ENCODE measurements at regions not wholly inside any gene's neighbourhood (a gene's known extent, or its start where the extent isn't known, plus 50 kb on each side); places are given as distances from the start of the nearest gene placed in this dataset.

- 58% methylated on average over 2 of the region's 3 CpGs for WGBS (ENCODE audit: insufficient coverage)
- Mint-ChIP-seq H3K4me3 (no peak overlapping the region), H3K27ac (no peak overlapping the region), H3K9me3 (ENCODE audit: insufficient read depth) (no peaks in the 10 kb centered on the region), H3K4me1 (no peaks in the 10 kb centered on the region), H3K27me3 (no peaks in the 10 kb centered on the region)
- Histone ChIP-seq H3K4me2 (replicated peaks; ENCODE audit: low read depth, low read length, poor library complexity, severe bottlenecking) (no peak overlapping the region), H3K9me3 (ENCODE audit: control extremely low read depth in 1 of 3, control insufficient read depth in 2 of 3, insufficient read depth in 1 of 3, low read length in 2 of 3) (no peaks in the 10 kb centered on the region), H3K79me2 (ENCODE audit: control insufficient read depth, insufficient read depth, low read length) (no peaks in the 10 kb centered on the region), H3K27ac (ENCODE audit: low read length in 2 of 2) (no peak overlapping the region), H4K20me1 (ENCODE audit: control insufficient read depth, insufficient read depth, low read length, poor library complexity, severe bottlenecking) (no peaks in the 10 kb centered on the region), H3K27me3 (replicated peaks in 1 of 4; ENCODE audit: control extremely low read depth in 1 of 4, control insufficient read depth in 3 of 4, insufficient read depth in 4 of 4, low read length in 3 of 4) (no peaks in the 10 kb centered on the region), H2AFZ (ENCODE audit: insufficient read depth, low read depth, low read length, poor library complexity, severe bottlenecking) (peak overlapping the region; percentile 29), H3K4me1 (ENCODE audit: control insufficient read depth in 2 of 2, insufficient read depth in 2 of 2, low read length in 2 of 2) (peaks cover 19 to 20% of the 10 kb centered on the region in 2 donors), H3K9ac (ENCODE audit: low read length) (no peak overlapping the region), H3K4me3 (ENCODE audit: control extremely low read depth in 1 of 5, extremely low read depth in 1 of 5, insufficient read depth in 1 of 5, low read depth in 2 of 5, low read length in 4 of 5) (no peak overlapping the region), H3K36me3 (replicated peaks in 1 of 2; ENCODE audit: control extremely low read depth in 1 of 2, control insufficient read depth in 1 of 2, extremely low read depth in 1 of 2, insufficient read depth in 2 of 2, low read length in 1 of 2) (no peaks in the 10 kb centered on the region)
- DNase-seq, result no peak
- ChIA-PET CTCF (no interaction called here), POLR2A (no interaction called here)
- intact Hi-C loops (cut with micrococcal nuclease), result no loop called here
- no peak for ATAC-seq (ENCODE audit: low read depth)
- TF ChIP-seq EZH2 (IDR thresholded peaks at IDR 0.05; ENCODE audit: borderline replicate concordance, insufficient read depth, low read depth, low read length, poor library complexity, severe bottlenecking) (no peak), CTCF (IDR thresholded peaks at IDR 0.05) (no peak)
Observed at GRCh38 chr2:64284751-64285150, 140.5 kb upstream of the PELI1 start.

- H3K4me2 ChIP-seq (replicated peaks; ENCODE audit: low read depth, low read length, poor library complexity, severe bottlenecking), result no peak overlapping the region
- H3K4me3 ChIP-seq (ENCODE audit: control extremely low read depth in 1 of 5, extremely low read depth in 1 of 5, insufficient read depth in 1 of 5, low read depth in 2 of 5, low read length in 4 of 5), result no peak overlapping the region
- peaks cover 19% of the 10 kb centered on the region in 2 donors for H3K4me1 ChIP-seq (ENCODE audit: control insufficient read depth in 2 of 2, insufficient read depth in 2 of 2, low read length in 2 of 2)
- no peak overlapping the region for H3K27ac ChIP-seq (ENCODE audit: low read length in 2 of 2)
- DNase-seq (no peak), ATAC-seq (ENCODE audit: low read depth) (no peak)
- no peaks in the 10 kb centered on the region for H3K4me1 Mint-ChIP-seq
- H3K9me3 ChIP-seq (ENCODE audit: control extremely low read depth in 1 of 3, control insufficient read depth in 2 of 3, insufficient read depth in 1 of 3, low read length in 2 of 3), result no peaks in the 10 kb centered on the region
- no peak overlapping the region for H3K27ac Mint-ChIP-seq
- no peaks in the 10 kb centered on the region for H3K36me3 ChIP-seq (replicated peaks in 1 of 2; ENCODE audit: control extremely low read depth in 1 of 2, control insufficient read depth in 1 of 2, extremely low read depth in 1 of 2, insufficient read depth in 2 of 2, low read length in 1 of 2)
- no peaks in the 10 kb centered on the region for H4K20me1 ChIP-seq (ENCODE audit: control insufficient read depth, insufficient read depth, low read length, poor library complexity, severe bottlenecking)
- 100% methylated on average over 3 of the region's 5 CpGs for WGBS (ENCODE audit: insufficient coverage)
- no peaks in the 10 kb centered on the region for H3K27me3 ChIP-seq (replicated peaks in 1 of 4; ENCODE audit: control extremely low read depth in 1 of 4, control insufficient read depth in 3 of 4, insufficient read depth in 4 of 4, low read length in 3 of 4)
- no peak overlapping the region for H3K9ac ChIP-seq (ENCODE audit: low read length)
- H3K9me3 Mint-ChIP-seq (ENCODE audit: insufficient read depth), result no peaks in the 10 kb centered on the region
- H2AFZ ChIP-seq (ENCODE audit: insufficient read depth, low read depth, low read length, poor library complexity, severe bottlenecking), result no peak overlapping the region
- POLR2A ChIA-PET, result no interaction called here
- H3K79me2 ChIP-seq (ENCODE audit: control insufficient read depth, insufficient read depth, low read length), result no peaks in the 10 kb centered on the region
- intact Hi-C loops (cut with micrococcal nuclease), result no loop called here
- TF ChIP-seq CTCF (IDR thresholded peaks at IDR 0.05) (no peak), EZH2 (IDR thresholded peaks at IDR 0.05; ENCODE audit: borderline replicate concordance, insufficient read depth, low read depth, low read length, poor library complexity, severe bottlenecking) (no peak)
- peaks cover 3% of the 10 kb centered on the region for H3K27me3 Mint-ChIP-seq
- H3K4me3 Mint-ChIP-seq, result no peak overlapping the region
- CTCF ChIA-PET, result no interaction called here
Observed at GRCh38 chr2:64287202-64287740, 143.1 kb upstream of the PELI1 start.

Measured in B cell (primary cell).